ENCODE measurements at regions not wholly inside any gene's neighbourhood (a gene's known extent, or its start where the extent isn't known, plus 50 kb on each side); places are given as distances from the start of the nearest gene placed in this dataset.

DNA sequence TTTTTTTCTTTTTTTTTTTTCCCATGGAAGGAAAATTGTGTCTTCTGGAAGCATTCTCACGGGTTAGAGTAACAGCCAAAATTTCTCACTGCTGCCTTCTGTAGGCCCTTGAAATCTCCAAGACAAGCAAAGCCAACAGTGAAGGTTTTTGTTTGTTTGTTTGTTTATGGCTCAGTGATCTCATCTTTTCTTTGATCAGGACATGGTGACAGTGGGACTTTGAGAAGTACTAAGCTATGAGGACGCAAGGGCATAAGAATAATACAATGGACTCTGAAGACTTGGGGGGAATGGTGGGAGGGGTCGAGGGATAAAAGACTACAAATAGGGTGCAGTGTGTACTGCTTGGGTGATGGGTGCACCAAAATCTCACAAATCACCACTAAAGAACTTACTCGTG, 419.4 kb downstream of the PTPRC start:
- Histone ChIP-seq H3K27ac (ENCODE audit: low read length) (no peak overlapping the region), H4K20me1 (ENCODE audit: insufficient read depth) (no peaks in the 10 kb centered on the region), H3K27me3 (ENCODE audit: insufficient read depth, low read depth, low read length) (no peaks in the 10 kb centered on the region), H3K36me3 (ENCODE audit: insufficient read depth, low read length) (no peaks in the 10 kb centered on the region), H3K79me2 (replicated peaks; ENCODE audit: insufficient read depth, low read length) (no peaks in the 10 kb centered on the region), H3K9ac (ENCODE audit: low read length) (no peak overlapping the region), H3K4me2 (ENCODE audit: low read length) (no peak overlapping the region), H3K9me2 (ENCODE audit: insufficient read depth, low read length) (no peaks in the 10 kb centered on the region), H3K4me3 (ENCODE audit: low read length) (no peak overlapping the region), H3F3A (ENCODE audit: insufficient read depth, low read length, poor library complexity, severe bottlenecking) (peaks cover 4% of the 10 kb centered on the region), H3K9me3 (ENCODE audit: low read length) (no peaks in the 10 kb centered on the region), H2AFZ (ENCODE audit: low read depth, low read length) (no peak overlapping the region)
- TF ChIP-seq RAD21 (conservative IDR thresholded peaks at IDR 0.05) (no peak), SMC3 (conservative IDR thresholded peaks at IDR 0.05; ENCODE audit: poor library complexity) (no peak), MXI1 (conservative IDR thresholded peaks at IDR 0.05; ENCODE audit: poor library complexity, severe bottlenecking) (no peak), POLR2AphosphoS5 (IDR thresholded peaks at IDR 0.05) (no peak), TAF1 (IDR thresholded peaks at IDR 0.05; ENCODE audit: low read depth) (no peak), EP300 (conservative IDR thresholded peaks at IDR 0.05; ENCODE audit: poor library complexity, severe bottlenecking) (no peak), EZH2 (IDR thresholded peaks at IDR 0.05; ENCODE audit: borderline replicate concordance, insufficient read depth, low read length, poor library complexity, severe bottlenecking) (no peak)
- TF ChIP-seq, protein P1, sequence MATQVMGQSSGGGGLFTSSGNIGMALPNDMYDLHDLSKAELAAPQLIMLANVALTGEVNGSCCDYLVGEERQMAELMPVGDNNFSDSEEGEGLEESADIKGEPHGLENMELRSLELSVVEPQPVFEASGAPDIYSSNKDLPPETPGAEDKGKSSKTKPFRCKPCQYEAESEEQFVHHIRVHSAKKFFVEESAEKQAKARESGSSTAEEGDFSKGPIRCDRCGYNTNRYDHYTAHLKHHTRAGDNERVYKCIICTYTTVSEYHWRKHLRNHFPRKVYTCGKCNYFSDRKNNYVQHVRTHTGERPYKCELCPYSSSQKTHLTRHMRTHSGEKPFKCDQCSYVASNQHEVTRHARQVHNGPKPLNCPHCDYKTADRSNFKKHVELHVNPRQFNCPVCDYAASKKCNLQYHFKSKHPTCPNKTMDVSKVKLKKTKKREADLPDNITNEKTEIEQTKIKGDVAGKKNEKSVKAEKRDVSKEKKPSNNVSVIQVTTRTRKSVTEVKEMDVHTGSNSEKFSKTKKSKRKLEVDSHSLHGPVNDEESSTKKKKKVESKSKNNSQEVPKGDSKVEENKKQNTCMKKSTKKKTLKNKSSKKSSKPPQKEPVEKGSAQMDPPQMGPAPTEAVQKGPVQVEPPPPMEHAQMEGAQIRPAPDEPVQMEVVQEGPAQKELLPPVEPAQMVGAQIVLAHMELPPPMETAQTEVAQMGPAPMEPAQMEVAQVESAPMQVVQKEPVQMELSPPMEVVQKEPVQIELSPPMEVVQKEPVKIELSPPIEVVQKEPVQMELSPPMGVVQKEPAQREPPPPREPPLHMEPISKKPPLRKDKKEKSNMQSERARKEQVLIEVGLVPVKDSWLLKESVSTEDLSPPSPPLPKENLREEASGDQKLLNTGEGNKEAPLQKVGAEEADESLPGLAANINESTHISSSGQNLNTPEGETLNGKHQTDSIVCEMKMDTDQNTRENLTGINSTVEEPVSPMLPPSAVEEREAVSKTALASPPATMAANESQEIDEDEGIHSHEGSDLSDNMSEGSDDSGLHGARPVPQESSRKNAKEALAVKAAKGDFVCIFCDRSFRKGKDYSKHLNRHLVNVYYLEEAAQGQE (IDR thresholded peaks at IDR 0.05; ENCODE audit: borderline replicate concordance) = no peak
- TF ChIP-seq, protein P2, sequence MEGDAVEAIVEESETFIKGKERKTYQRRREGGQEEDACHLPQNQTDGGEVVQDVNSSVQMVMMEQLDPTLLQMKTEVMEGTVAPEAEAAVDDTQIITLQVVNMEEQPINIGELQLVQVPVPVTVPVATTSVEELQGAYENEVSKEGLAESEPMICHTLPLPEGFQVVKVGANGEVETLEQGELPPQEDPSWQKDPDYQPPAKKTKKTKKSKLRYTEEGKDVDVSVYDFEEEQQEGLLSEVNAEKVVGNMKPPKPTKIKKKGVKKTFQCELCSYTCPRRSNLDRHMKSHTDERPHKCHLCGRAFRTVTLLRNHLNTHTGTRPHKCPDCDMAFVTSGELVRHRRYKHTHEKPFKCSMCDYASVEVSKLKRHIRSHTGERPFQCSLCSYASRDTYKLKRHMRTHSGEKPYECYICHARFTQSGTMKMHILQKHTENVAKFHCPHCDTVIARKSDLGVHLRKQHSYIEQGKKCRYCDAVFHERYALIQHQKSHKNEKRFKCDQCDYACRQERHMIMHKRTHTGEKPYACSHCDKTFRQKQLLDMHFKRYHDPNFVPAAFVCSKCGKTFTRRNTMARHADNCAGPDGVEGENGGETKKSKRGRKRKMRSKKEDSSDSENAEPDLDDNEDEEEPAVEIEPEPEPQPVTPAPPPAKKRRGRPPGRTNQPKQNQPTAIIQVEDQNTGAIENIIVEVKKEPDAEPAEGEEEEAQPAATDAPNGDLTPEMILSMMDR (IDR thresholded peaks at IDR 0.05; ENCODE audit: poor library complexity, severe bottlenecking) = no peak

- TF ChIP-seq MXI1 (conservative IDR thresholded peaks at IDR 0.05; ENCODE audit: poor library complexity, severe bottlenecking) (no peak), TAF1 (IDR thresholded peaks at IDR 0.05; ENCODE audit: low read depth) (no peak), SMC3 (conservative IDR thresholded peaks at IDR 0.05; ENCODE audit: poor library complexity) (no peak), EP300 (conservative IDR thresholded peaks at IDR 0.05; ENCODE audit: poor library complexity, severe bottlenecking) (no peak), POLR2AphosphoS5 (IDR thresholded peaks at IDR 0.05) (no peak), EZH2 (IDR thresholded peaks at IDR 0.05; ENCODE audit: borderline replicate concordance, insufficient read depth, low read length, poor library complexity, severe bottlenecking) (no peak), RAD21 (conservative IDR thresholded peaks at IDR 0.05) (no peak)
- TF ChIP-seq, protein P1 (IDR thresholded peaks at IDR 0.05; ENCODE audit: borderline replicate concordance) = no peak
- TF ChIP-seq, protein P2 (IDR thresholded peaks at IDR 0.05; ENCODE audit: poor library complexity, severe bottlenecking) = no peak
- Histone ChIP-seq H3F3A (ENCODE audit: insufficient read depth, low read length, poor library complexity, severe bottlenecking) (no peaks in the 10 kb centered on the region), H3K9me2 (ENCODE audit: insufficient read depth, low read length) (no peaks in the 10 kb centered on the region), H3K4me3 (ENCODE audit: low read length) (no peak overlapping the region), H2AFZ (ENCODE audit: low read depth, low read length) (no peak overlapping the region), H3K9ac (ENCODE audit: low read length) (no peak overlapping the region), H3K27me3 (ENCODE audit: insufficient read depth, low read depth, low read length) (no peaks in the 10 kb centered on the region), H3K4me2 (ENCODE audit: low read length) (no peak overlapping the region), H3K9me3 (ENCODE audit: low read length) (no peaks in the 10 kb centered on the region), H3K36me3 (ENCODE audit: insufficient read depth, low read length) (no peaks in the 10 kb centered on the region), H3K27ac (ENCODE audit: low read length) (no peak overlapping the region), H3K79me2 (replicated peaks; ENCODE audit: insufficient read depth, low read length) (no peaks in the 10 kb centered on the region), H4K20me1 (ENCODE audit: insufficient read depth) (no peaks in the 10 kb centered on the region)
Observed at GRCh38 chr1:199064971-199065370, 426.1 kb downstream of the PTPRC start.

All from neural cell (in vitro differentiated cells).